SK-N-SH treated with all-trans-retinoic acid at 6 μM for 48 hours (cell line): ENCODE measurements at regions not wholly inside any gene's neighbourhood (a gene's known extent, or its start where the extent isn't known, plus 50 kb on each side); places are given as distances from the start of the nearest gene placed in this dataset.

ENCODE experiments used
- ARNTL ChIP-seq: fragments of 450-650 bp; formaldehyde crosslinking; IDR thresholded peaks from 2 replicates; pipeline ENCODE4 v1.5.0; 2020; ENCODE audit warnings: low read depth, mild to moderate bottlenecking, moderate library complexity, borderline replicate concordance
- BACH2 ChIP-seq: fragments of 250-450 bp; sonication (Bioruptor Pico); IDR thresholded peaks from 2 replicates; pipeline ENCODE4 v1.9.0; 2021; ENCODE audit warnings: mild to moderate bottlenecking, borderline replicate concordance
- ISL1 ChIP-seq: fragments of 250-450 bp; sonication (Bioruptor Pico); IDR thresholded peaks from 2 replicates; pipeline ENCODE4 v2.1.2; 2022; ENCODE audit warnings: mild to moderate bottlenecking, moderate library complexity
- PPARA ChIP-seq: fragments of 250-450 bp; sonication (Bioruptor Pico); IDR thresholded peaks from 2 replicates; pipeline ENCODE4 v1.5.0; 2020; ENCODE audit warnings: mild to moderate bottlenecking, borderline replicate concordance
- RARB ChIP-seq: fragments of 250-450 bp; sonication (Bioruptor Pico); IDR thresholded peaks from 2 replicates; pipeline ENCODE4 v1.8.0; 2021; ENCODE audit warnings: mild to moderate bottlenecking, moderate library complexity
- TCF4 ChIP-seq: fragments of 250-450 bp; sonication (Bioruptor Pico); IDR thresholded peaks from 2 replicates; pipeline ENCODE4 v1.8.0; 2021; ENCODE audit warnings: mild to moderate bottlenecking, moderate library complexity, borderline replicate concordance
- ZFP3 ChIP-seq: fragments of 250-450 bp; sonication (Bioruptor Pico); IDR thresholded peaks from 2 replicates; pipeline ENCODE4 v1.5.0; 2020; ENCODE audit warnings: mild to moderate bottlenecking, moderate library complexity
- ZFP30 ChIP-seq: fragments of 450-650 bp; formaldehyde crosslinking; IDR thresholded peaks from 2 replicates; pipeline ENCODE4 v1.5.0; 2022; ENCODE audit warnings: mild to moderate bottlenecking, moderate library complexity
- ZNF565 ChIP-seq: fragments of 450-650 bp; formaldehyde crosslinking; conservative IDR thresholded peaks from 2 replicates; pipeline ENCODE4 v1.5.0; 2020; ENCODE audit warnings: low read depth, mild to moderate bottlenecking, moderate library complexity
- ZNF8 ChIP-seq: fragments of 450-650 bp; formaldehyde crosslinking; IDR thresholded peaks from 2 replicates; pipeline ENCODE4 v1.5.0; 2020; ENCODE audit warnings: mild to moderate bottlenecking, moderate library complexity
- TF ChIP-seq, protein P1 (sequence below): fragments of 250-450 bp; sonication (Bioruptor Pico); IDR thresholded peaks from 2 replicates; pipeline ENCODE4 v1.5.1; 2021; ENCODE audit warnings: mild to moderate bottlenecking, moderate library complexity
- TF ChIP-seq, protein P2 (sequence below): fragments of 250-450 bp; sonication (Bioruptor Pico); IDR thresholded peaks from 2 replicates; pipeline ENCODE4 v1.5.0; 2020; ENCODE audit warnings: mild to moderate bottlenecking, moderate library complexity
- TF ChIP-seq, protein P3 (sequence below): fragments of 250-450 bp; sonication (Bioruptor Pico); IDR thresholded peaks from 2 replicates; pipeline ENCODE4 v1.8.0; 2020; ENCODE audit warnings: mild to moderate bottlenecking, moderate library complexity, borderline replicate concordance
- TF ChIP-seq, protein P4 (sequence below): fragments of 250-450 bp; sonication (Bioruptor Pico); IDR thresholded peaks from 2 replicates; pipeline ENCODE4 v1.8.0; 2021; ENCODE audit warnings: low read depth, mild to moderate bottlenecking, moderate library complexity, borderline replicate concordance

DNA sequence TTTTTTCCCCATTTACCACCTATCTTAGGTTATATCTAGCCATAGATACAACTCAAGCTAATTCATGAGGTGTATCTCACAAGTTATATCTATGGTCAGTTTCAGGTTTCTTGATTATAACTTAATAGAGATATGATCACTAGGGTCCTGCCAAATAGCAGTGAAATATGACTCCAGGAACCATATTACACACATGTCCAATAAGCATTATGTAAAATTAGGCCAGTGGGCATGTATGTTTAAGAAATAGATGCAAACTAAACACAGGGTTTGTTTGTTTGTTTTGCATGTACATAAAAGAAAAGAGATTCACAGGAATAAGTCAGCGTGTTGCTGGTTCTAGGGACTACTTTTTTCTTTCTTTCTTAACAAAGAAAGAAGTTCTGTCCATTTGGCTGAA is 112.5 kb upstream of the ST6GALNAC5 start:
- TF ChIP-seq, protein P1, sequence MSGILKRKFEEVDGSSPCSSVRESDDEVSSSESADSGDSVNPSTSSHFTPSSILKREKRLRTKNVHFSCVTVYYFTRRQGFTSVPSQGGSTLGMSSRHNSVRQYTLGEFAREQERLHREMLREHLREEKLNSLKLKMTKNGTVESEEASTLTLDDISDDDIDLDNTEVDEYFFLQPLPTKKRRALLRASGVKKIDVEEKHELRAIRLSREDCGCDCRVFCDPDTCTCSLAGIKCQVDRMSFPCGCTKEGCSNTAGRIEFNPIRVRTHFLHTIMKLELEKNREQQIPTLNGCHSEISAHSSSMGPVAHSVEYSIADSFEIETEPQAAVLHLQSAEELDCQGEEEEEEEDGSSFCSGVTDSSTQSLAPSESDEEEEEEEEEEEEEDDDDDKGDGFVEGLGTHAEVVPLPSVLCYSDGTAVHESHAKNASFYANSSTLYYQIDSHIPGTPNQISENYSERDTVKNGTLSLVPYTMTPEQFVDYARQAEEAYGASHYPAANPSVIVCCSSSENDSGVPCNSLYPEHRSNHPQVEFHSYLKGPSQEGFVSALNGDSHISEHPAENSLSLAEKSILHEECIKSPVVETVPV (CRISPR knock-in tag) = no peak
- TF ChIP-seq RARB (CRISPR knock-in tag) (no peak), ARNTL (CRISPR knock-in tag) (no peak), TCF4 (CRISPR knock-in tag) (no peak), ZFP30 (CRISPR knock-in tag) (no peak), ZNF565 (CRISPR knock-in tag) (no peak), ISL1 (no peak), ZNF8 (CRISPR knock-in tag) (no peak), ZFP3 (CRISPR knock-in tag) (no peak), BACH2 (CRISPR knock-in tag) (no peak), PPARA (no peak)
- TF ChIP-seq, protein P2, sequence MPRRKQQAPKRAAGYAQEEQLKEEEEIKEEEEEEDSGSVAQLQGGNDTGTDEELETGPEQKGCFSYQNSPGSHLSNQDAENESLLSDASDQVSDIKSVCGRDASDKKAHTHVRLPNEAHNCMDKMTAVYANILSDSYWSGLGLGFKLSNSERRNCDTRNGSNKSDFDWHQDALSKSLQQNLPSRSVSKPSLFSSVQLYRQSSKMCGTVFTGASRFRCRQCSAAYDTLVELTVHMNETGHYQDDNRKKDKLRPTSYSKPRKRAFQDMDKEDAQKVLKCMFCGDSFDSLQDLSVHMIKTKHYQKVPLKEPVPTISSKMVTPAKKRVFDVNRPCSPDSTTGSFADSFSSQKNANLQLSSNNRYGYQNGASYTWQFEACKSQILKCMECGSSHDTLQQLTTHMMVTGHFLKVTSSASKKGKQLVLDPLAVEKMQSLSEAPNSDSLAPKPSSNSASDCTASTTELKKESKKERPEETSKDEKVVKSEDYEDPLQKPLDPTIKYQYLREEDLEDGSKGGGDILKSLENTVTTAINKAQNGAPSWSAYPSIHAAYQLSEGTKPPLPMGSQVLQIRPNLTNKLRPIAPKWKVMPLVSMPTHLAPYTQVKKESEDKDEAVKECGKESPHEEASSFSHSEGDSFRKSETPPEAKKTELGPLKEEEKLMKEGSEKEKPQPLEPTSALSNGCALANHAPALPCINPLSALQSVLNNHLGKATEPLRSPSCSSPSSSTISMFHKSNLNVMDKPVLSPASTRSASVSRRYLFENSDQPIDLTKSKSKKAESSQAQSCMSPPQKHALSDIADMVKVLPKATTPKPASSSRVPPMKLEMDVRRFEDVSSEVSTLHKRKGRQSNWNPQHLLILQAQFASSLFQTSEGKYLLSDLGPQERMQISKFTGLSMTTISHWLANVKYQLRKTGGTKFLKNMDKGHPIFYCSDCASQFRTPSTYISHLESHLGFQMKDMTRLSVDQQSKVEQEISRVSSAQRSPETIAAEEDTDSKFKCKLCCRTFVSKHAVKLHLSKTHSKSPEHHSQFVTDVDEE (CRISPR knock-in tag) = no peak
- TF ChIP-seq, protein P3, sequence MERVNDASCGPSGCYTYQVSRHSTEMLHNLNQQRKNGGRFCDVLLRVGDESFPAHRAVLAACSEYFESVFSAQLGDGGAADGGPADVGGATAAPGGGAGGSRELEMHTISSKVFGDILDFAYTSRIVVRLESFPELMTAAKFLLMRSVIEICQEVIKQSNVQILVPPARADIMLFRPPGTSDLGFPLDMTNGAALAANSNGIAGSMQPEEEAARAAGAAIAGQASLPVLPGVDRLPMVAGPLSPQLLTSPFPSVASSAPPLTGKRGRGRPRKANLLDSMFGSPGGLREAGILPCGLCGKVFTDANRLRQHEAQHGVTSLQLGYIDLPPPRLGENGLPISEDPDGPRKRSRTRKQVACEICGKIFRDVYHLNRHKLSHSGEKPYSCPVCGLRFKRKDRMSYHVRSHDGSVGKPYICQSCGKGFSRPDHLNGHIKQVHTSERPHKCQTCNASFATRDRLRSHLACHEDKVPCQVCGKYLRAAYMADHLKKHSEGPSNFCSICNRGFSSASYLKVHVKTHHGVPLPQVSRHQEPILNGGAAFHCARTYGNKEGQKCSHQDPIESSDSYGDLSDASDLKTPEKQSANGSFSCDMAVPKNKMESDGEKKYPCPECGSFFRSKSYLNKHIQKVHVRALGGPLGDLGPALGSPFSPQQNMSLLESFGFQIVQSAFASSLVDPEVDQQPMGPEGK (CRISPR knock-in tag) = no peak
- TF ChIP-seq, protein P4, sequence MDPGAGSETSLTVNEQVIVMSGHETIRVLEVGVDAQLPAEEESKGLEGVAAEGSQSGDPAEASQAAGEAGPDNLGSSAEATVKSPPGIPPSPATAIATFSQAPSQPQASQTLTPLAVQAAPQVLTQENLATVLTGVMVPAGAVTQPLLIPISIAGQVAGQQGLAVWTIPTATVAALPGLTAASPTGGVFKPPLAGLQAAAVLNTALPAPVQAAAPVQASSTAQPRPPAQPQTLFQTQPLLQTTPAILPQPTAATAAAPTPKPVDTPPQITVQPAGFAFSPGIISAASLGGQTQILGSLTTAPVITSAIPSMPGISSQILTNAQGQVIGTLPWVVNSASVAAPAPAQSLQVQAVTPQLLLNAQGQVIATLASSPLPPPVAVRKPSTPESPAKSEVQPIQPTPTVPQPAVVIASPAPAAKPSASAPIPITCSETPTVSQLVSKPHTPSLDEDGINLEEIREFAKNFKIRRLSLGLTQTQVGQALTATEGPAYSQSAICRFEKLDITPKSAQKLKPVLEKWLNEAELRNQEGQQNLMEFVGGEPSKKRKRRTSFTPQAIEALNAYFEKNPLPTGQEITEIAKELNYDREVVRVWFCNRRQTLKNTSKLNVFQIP (CRISPR knock-in tag) = no peak
